ENCODE measurements at regions not wholly inside any gene's neighbourhood (a gene's known extent, or its start where the extent isn't known, plus 50 kb on each side); places are given as distances from the start of the nearest gene placed in this dataset.

- no peak overlapping the region for H3K27ac ChIP-seq
- TF ChIP-seq CTCF (IDR thresholded peaks at IDR 0.05) (no peak), ZFX (IDR thresholded peaks at IDR 0.05; ENCODE audit: borderline replicate concordance) (no peak)
Measured at GRCh38 chr7:86164827-86165226, 478.9 kb upstream of the GRM3 start.

GRCh38 chr7:86158111-86158510, 485.6 kb upstream of the GRM3 start:
- H3K27ac ChIP-seq: no peak overlapping the region
- TF ChIP-seq CTCF (IDR thresholded peaks at IDR 0.05) (no peak), ZFX (IDR thresholded peaks at IDR 0.05; ENCODE audit: borderline replicate concordance) (no peak)

- TF ChIP-seq CTCF (IDR thresholded peaks at IDR 0.05): no peak
- no peak for TF ChIP-seq ZFX (IDR thresholded peaks at IDR 0.05; ENCODE audit: borderline replicate concordance)
- H3K27ac ChIP-seq: no peak overlapping the region
Measured at GRCh38 chr7:86155623-86156022, 488.1 kb upstream of the GRM3 start.

GRCh38 chr7:86152926-86153325, 490.8 kb upstream of the GRM3 start:
- no peak for TF ChIP-seq ZFX (IDR thresholded peaks at IDR 0.05; ENCODE audit: borderline replicate concordance)
- TF ChIP-seq CTCF (IDR thresholded peaks at IDR 0.05): no peak
- no peak overlapping the region for H3K27ac ChIP-seq

GRCh38 chr7:86149024-86149665, 494.6 kb upstream of the GRM3 start:
- H3K27ac ChIP-seq: no peak overlapping the region
- TF ChIP-seq ZFX (IDR thresholded peaks at IDR 0.05; ENCODE audit: borderline replicate concordance): no peak
- no peak for TF ChIP-seq CTCF (IDR thresholded peaks at IDR 0.05)

GRCh38 chr7:86148501-86148900, 495.2 kb upstream of the GRM3 start:
- TF ChIP-seq CTCF (IDR thresholded peaks at IDR 0.05) (no peak), ZFX (IDR thresholded peaks at IDR 0.05; ENCODE audit: borderline replicate concordance) (no peak)
- H3K27ac ChIP-seq: no peak overlapping the region

- TF ChIP-seq CTCF (IDR thresholded peaks at IDR 0.05) (no peak), ZFX (IDR thresholded peaks at IDR 0.05; ENCODE audit: borderline replicate concordance) (no peak)
- H3K27ac ChIP-seq: no peak overlapping the region
Measured at GRCh38 chr7:86137343-86137742, 506.4 kb upstream of the GRM3 start.
